Heart right ventricle (tissue), 16 donors: ENCODE measurements at regions not wholly inside any gene's neighbourhood (a gene's known extent, or its start where the extent isn't known, plus 50 kb on each side); places are given as distances from the start of the nearest gene placed in this dataset.

ENCODE experiments used
- ATAC-seq, 8 donors: fragments of 200-7000 bp; cut with Tn5 transposase; one replicate each; pipeline ENCODE4 v1.9.1; 2020; ENCODE audit warnings: mild to moderate bottlenecking in 8 of 8, moderate library complexity in 8 of 8, moderate number of reproducible peaks in 1 of 8
- DNase-seq, 2 donors: peaks; one replicate each; pipeline ENCODE4 v3.0.0-alpha.2; 2020
- H3K27ac ChIP-seq, 10 donors: fragments of 200-600 bp; sonication (generic) in 2 of 10; one replicate each; pipeline versions ENCODE4 v1.5.0 to v1.8.0; 2020 to 2022; ENCODE audit warnings: mild to moderate bottlenecking in 3 of 10
- H3K27me3 ChIP-seq, 7 donors: fragments of 200-600 bp; one replicate each; pipeline ENCODE4 v1.8.0; 2021 to 2022; ENCODE audit warnings: mild to moderate bottlenecking in 2 of 7
- H3K36me3 ChIP-seq, 9 donors: fragments of 200-600 bp; sonication (generic) in 1 of 9; one replicate each; pipeline versions ENCODE4 v1.5.0 to v1.8.0; 2020 to 2022; ENCODE audit warnings: mild to moderate bottlenecking in 2 of 9
- H3K4me1 ChIP-seq, 9 donors: fragments of 200-600 bp; sonication (generic) in 1 of 9; one replicate each; pipeline versions ENCODE4 v1.5.0 to v1.8.0; 2020 to 2022; ENCODE audit warnings: mild to moderate bottlenecking in 4 of 9
- H3K4me3 ChIP-seq, 10 donors: fragments of 200-600 bp; sonication (generic) in 2 of 10; one replicate each; pipeline versions ENCODE4 v1.5.0 to v1.8.0; 2020 to 2022; ENCODE audit warnings: mild to moderate bottlenecking in 7 of 10, moderate library complexity in 2 of 10
- H3K9me3 ChIP-seq, 11 donors: fragments of 200-600 bp in 10 of 11; sonication (generic) in 2 of 11; one replicate each; pipeline versions ENCODE4 v1.5.0 to v1.8.0; 2013 to 2022; ENCODE audit warnings: mild to moderate bottlenecking in 2 of 11, control low read depth in 1 of 11, moderate library complexity in 1 of 11
- WGBS, 2 donors: extraction: QIAGEN DNeasy Blood & Tissue Kit; methylation state at CpG; one replicate each; pipeline ENCODE4 v1.1.7; 2013; ENCODE audit warnings: inconsistent platforms in 1 of 2; 5-methylcytosine and 5-hydroxymethylcytosine counted together
- intact Hi-C, 10 donors: fragments of 100-400 bp; cut with DNase I; formaldehyde crosslinking; loops; one replicate each; pipeline versions ENCODE4 v1.11.1 to v1.14.2; 2022
- TF ChIP-seq, protein P1 (sequence below), 9 donors: fragments of 200-600 bp; sonication (generic) in 2 of 9; IDR thresholded peaks; one replicate each; pipeline versions ENCODE4 v1.5.0 to v1.8.0; 2021 to 2022; ENCODE audit warnings: antibody characterized with exemption in 9 of 9, mild to moderate bottlenecking in 5 of 9, moderate library complexity in 1 of 9
- donor health status: Arrhythmogenic right ventricular cardiomyopathy.
- donor health status: ischemic (EF 13 %, LVEDD 7.1; RV severe dilation, severe dysfunction).
- donor health status: healthy with polysubstance abuse.
- donor health status: DM: no; HTN: yes; CAD: no.
- donor health status: DM: no; HTN: no; CAD: no.
- donor health status: ischemic (EF 25% LVEDD 6.9; RV normal size, moderate dysfunction).
- donor health status: ischemic (EF 25% LVEDD 5.7; RV mildly dilated, moderate dysfunction).
- donor health status: healthy.
- donor health status: DM: yes; HTN: yes; CAD: no.
- donor health status: Ischemic cardiomyopathy.
- donor health status: ischemic (EF 35%, LVEDD 5.7; RV mildly dilated, moderate dysfunction).
- donor health status: nonischemic (EF 11% LVEDD 7.7; RV severe dilation, severe dysfunction).
- donor health status: DM: yes; HTN: yes; CAD: no.
- donor health status: PGD.
- donor health status: ischemic (EF 29% LVEDD 5.4; RV normal size, mild dysfunction).
- donor health status: nonischemic (EF 23%, LVEDD 6.1; RV moderate dilation, normal function).

DNA sequence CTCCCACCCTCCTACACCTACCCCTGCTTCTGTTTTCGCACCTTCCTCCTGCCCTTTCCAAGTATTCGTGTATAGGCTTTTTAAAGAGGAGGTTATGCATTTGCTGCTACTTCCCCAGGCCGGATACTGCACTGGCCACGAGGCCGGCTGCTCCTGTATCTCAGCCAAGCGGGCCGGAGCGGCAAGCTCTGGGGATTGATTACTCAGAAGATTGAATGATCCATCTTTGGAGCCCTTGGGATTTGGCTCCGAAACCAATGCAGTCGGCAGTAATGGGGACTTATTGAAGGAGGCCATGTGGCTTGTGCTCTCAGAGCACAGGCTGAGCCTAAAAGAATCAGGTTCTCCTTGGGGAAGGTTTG is 405.3 kb downstream of the TLE4 start:
- intact Hi-C loops = no loop called here

DNA sequence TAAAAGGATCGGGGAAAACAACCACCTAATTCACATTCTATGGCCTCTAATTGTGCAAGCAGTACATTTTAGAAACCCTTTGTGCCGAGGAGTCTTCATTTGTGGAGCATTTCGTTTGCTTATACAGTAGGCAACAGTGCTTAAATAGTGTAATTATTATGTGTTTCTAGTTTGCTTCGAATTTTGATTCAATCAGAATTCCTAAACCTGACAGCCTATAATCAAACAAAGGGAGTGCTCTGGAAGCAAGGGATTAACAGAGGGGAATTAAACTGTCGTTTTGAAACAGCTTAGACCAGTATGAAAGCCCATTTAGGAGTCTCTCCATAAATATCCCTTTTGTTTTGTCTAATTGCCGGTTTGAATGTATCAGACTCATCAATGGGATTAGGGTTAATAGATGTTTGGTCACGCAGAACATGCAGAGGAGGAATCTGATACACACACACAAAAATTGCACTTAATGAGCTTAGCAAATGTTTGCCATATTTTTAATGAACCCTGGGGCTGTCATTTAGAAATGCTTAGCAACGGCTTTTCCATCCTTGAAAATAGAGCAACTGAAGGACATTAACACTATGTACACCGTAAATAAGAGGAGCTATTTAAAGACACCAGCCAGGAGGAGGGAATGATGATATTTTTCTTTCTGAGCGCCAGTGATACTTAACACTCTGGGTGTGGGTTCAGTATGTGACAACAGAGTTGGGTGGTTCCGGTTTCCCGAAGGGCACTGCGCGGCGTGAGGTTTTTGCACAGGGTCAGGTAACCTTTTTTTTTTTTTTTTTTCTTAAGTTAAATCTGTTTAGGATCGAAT is 404.7 kb downstream of the TLE4 start:
- Histone ChIP-seq H3K27me3 (peaks cover 0 to 18% (median 0%) of the 10 kb centered on the region in 7 donors), H3K9me3 (no peaks in the 10 kb centered on the region), H3K4me1 (no peaks in the 10 kb centered on the region), H3K27ac (no peak overlapping the region), H3K36me3 (no peaks in the 10 kb centered on the region), H3K4me3 (no peak overlapping the region)
- DNase-seq = no peak
- intact Hi-C loops = no loop called here
- WGBS, 2 donors = 68 to 74% methylated on average over 16 of the region's 16 CpGs
- no peak for ATAC-seq
- TF ChIP-seq, protein P1, sequence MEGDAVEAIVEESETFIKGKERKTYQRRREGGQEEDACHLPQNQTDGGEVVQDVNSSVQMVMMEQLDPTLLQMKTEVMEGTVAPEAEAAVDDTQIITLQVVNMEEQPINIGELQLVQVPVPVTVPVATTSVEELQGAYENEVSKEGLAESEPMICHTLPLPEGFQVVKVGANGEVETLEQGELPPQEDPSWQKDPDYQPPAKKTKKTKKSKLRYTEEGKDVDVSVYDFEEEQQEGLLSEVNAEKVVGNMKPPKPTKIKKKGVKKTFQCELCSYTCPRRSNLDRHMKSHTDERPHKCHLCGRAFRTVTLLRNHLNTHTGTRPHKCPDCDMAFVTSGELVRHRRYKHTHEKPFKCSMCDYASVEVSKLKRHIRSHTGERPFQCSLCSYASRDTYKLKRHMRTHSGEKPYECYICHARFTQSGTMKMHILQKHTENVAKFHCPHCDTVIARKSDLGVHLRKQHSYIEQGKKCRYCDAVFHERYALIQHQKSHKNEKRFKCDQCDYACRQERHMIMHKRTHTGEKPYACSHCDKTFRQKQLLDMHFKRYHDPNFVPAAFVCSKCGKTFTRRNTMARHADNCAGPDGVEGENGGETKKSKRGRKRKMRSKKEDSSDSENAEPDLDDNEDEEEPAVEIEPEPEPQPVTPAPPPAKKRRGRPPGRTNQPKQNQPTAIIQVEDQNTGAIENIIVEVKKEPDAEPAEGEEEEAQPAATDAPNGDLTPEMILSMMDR (IDR thresholded peaks at IDR 0.05) = no peak

More for the DNA sequence above, 405.3 kb downstream of the TLE4 start:
- Histone ChIP-seq H3K27ac (no peak overlapping the region), H3K4me3 (no peak overlapping the region), H3K4me1 (no peaks in the 10 kb centered on the region), H3K36me3 (no peaks in the 10 kb centered on the region), H3K9me3 (no peaks in the 10 kb centered on the region), H3K27me3 (peaks cover 0 to 17% (median 0%) of the 10 kb centered on the region in 7 donors)
- WGBS, 2 donors = 75 to 78% methylated on average over 10 of the region's 10 CpGs
- DNase-seq (no peak), ATAC-seq (no peak)
- TF ChIP-seq, protein P1 (IDR thresholded peaks at IDR 0.05) = no peak

DNA sequence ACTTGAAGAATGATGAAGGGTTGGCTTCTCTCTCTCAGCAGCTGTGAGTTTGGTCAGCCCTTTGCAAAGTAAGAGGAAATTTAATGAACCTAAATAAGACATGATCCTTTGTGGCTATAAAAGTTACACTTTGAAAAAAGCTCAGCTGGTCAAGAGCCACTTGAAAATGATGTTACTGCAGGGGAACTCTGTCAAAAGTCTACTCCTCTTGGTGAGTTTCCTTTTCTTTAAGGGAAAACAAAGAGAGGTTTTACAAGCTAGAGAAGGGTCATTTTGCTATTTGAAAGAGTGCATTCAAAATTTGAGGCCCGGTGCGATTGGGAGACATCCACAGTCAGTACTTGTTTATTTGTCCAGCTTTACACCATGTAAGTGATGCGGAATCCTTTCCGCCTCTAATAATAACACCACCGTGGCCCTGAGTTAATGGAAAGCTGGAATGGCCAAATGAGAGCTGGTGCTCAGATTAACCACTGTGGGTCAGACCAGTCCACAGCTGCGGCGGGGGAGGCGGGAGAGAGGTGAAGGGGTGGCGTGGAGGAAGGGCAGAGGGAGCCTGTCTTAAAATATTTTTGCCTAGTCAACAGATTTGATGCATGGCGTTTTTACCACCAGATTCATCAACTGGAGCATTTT is 404.0 kb downstream of the TLE4 start:
- WGBS, 2 donors = 87 to 92% methylated on average over 10 of the region's 10 CpGs
- Histone ChIP-seq H3K27me3 (peaks cover 0 to 18% (median 0%) of the 10 kb centered on the region in 7 donors), H3K36me3 (no peaks in the 10 kb centered on the region), H3K27ac (no peak overlapping the region), H3K9me3 (no peaks in the 10 kb centered on the region), H3K4me3 (no peak overlapping the region), H3K4me1 (no peaks in the 10 kb centered on the region)
- DNase-seq (no peak), ATAC-seq (no peak)
- intact Hi-C loops = no loop called here
- TF ChIP-seq, protein P1 (IDR thresholded peaks at IDR 0.05) = no peak

DNA sequence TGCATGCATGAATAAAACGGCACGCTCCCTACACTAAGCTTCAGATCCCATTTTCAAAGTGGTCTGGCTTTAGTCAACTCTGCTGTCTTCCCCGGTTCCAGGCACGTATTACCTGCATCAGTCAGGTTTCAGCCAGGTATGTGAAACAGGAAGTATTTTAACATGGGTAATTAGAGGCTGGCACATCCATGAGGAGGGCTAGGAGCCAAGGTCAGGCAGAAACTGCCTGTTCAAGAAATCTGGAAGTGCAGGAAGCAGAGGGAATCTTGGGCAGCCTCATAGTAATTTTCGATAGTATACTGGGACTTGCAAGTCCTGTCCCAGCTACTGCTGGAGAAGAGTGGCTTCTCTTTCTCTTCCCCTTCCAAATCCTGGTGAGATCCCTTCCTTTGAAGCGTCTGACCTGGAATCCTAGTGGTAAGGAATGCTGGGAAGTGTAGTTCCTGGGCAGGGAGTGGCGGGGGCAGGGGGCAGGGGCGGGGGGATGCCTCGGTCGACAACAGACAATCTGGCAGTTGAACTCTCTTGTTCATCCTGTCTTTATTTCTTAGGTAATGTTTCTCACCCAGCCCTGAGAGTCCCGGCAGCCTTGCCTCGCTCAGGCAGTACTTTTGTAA is 403.1 kb downstream of the TLE4 start:
- no peak for DNase-seq
- H3K9me3 ChIP-seq = no peaks in the 10 kb centered on the region
- no peak overlapping the region for H3K4me3 ChIP-seq
- no peak overlapping the region for H3K27ac ChIP-seq
- H3K4me1 ChIP-seq = no peaks in the 10 kb centered on the region
- ATAC-seq = no peak
- TF ChIP-seq, protein P1 (IDR thresholded peaks at IDR 0.05) = no peak
- peaks cover 0 to 18% (median 0%) of the 10 kb centered on the region in 7 donors for H3K27me3 ChIP-seq
- 73 to 76% methylated on average over 12 of the region's 12 CpGs for WGBS, 2 donors
- no peaks in the 10 kb centered on the region for H3K36me3 ChIP-seq
- intact Hi-C loops = no loop called here
